ENCODE measurements at regions not wholly inside any gene's neighbourhood (a gene's known extent, or its start where the extent isn't known, plus 50 kb on each side); places are given as distances from the start of the nearest gene placed in this dataset.

DNA sequence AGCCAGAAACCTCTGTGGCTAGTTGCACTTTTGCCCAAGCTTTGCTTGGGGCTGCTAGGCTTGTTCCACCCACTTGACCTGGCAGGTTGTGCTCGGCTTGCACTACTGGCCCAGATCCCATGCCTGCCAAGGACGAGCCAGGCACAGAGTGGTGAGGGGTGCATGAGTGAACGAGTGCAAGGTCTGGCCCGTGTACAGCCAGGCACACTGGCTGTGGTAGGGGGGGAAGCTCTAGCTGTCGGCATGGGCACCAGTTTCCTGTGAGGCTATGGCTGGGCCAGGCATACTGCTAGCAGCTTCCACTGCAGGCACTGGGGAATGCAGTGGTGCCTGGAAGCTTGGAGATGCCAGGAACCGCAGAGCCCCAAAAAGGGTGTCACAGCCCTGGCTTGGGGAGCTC lies 210.4 kb downstream of the AKAIN1 start:
- H3K27ac ChIP-seq (ENCODE audit: low read depth, low read length), result no peak overlapping the region
- H3K27me3 ChIP-seq (ENCODE audit: insufficient read depth, low read length, poor library complexity), result no peaks in the 10 kb centered on the region
- DNase-seq, result no peak
- WGBS (ENCODE audit: extremely low coverage, insufficient coverage, low lambda C conversion rate), result no CpG with 5 or more reads among the region's 6 CpGs
- no peak overlapping the region for H2BK5ac ChIP-seq (ENCODE audit: low read length)
- no peaks in the 10 kb centered on the region for H3K36me3 ChIP-seq (ENCODE audit: control insufficient read depth, insufficient read depth, low read length)
- no peak overlapping the region for H3K56ac ChIP-seq (ENCODE audit: low read length)
- no peak overlapping the region for H2AK5ac ChIP-seq (ENCODE audit: low read length)
- H2BK120ac ChIP-seq (ENCODE audit: low read depth, low read length), result no peak overlapping the region
- no peak overlapping the region for H3K9ac ChIP-seq (ENCODE audit: low read length)
- H3K4me2 ChIP-seq (ENCODE audit: low read length), result no peak overlapping the region
- H3K18ac ChIP-seq (ENCODE audit: low read length), result no peak overlapping the region
- no peaks in the 10 kb centered on the region for H3K4me1 ChIP-seq (ENCODE audit: control insufficient read depth, low read depth, low read length)
- no peaks in the 10 kb centered on the region for H3K79me2 ChIP-seq (ENCODE audit: control insufficient read depth, insufficient read depth, low read length)
- no peak overlapping the region for H3K23ac ChIP-seq (ENCODE audit: low read length)
- no peak overlapping the region for H2BK15ac ChIP-seq (replicated peaks; ENCODE audit: low read depth)
- H4K8ac ChIP-seq (ENCODE audit: low read depth, low read length), result no peak overlapping the region
- no peak overlapping the region for H3K4me3 ChIP-seq (ENCODE audit: low read length)
- H3K79me1 ChIP-seq (ENCODE audit: low read length), result no peaks in the 10 kb centered on the region
- no peak overlapping the region for H4K5ac ChIP-seq (ENCODE audit: low read length)
- H3K4ac ChIP-seq (ENCODE audit: low read depth, low read length), result no peak overlapping the region

DNA sequence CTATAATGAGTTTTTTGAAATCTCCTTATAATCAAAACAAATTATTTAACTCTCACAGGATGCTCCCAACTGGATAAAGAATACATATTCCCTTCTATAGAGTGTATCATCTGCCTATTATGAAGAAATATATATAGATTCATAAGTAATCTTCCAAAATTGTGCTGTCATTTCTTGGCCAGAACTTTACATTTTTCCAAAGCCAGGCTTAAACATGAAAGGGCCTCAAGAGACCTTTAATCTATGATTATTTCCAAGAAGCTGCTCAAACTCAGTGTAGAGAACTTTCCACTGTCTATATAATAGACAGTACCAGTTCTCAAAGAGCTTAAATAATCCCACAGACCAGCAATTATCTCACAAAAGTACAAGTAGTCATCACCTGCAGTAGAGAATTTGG lies 211.0 kb downstream of the AKAIN1 start:
- Histone ChIP-seq H3K18ac (ENCODE audit: low read length) (no peak overlapping the region), H3K79me1 (ENCODE audit: low read length) (no peaks in the 10 kb centered on the region), H2BK15ac (replicated peaks; ENCODE audit: low read depth) (no peak overlapping the region), H3K9ac (ENCODE audit: low read length) (no peak overlapping the region), H3K4me3 (ENCODE audit: low read length) (no peak overlapping the region), H3K56ac (ENCODE audit: low read length) (no peak overlapping the region), H3K27ac (ENCODE audit: low read depth, low read length) (no peak overlapping the region), H2BK120ac (ENCODE audit: low read depth, low read length) (no peak overlapping the region), H3K79me2 (ENCODE audit: control insufficient read depth, insufficient read depth, low read length) (no peaks in the 10 kb centered on the region), H3K36me3 (ENCODE audit: control insufficient read depth, insufficient read depth, low read length) (no peaks in the 10 kb centered on the region), H3K4ac (ENCODE audit: low read depth, low read length) (no peak overlapping the region), H2AK5ac (ENCODE audit: low read length) (no peak overlapping the region), H3K27me3 (ENCODE audit: insufficient read depth, low read length, poor library complexity) (no peaks in the 10 kb centered on the region), H3K4me1 (ENCODE audit: control insufficient read depth, low read depth, low read length) (no peaks in the 10 kb centered on the region), H3K4me2 (ENCODE audit: low read length) (no peak overlapping the region), H4K5ac (ENCODE audit: low read length) (no peak overlapping the region), H4K8ac (ENCODE audit: low read depth, low read length) (no peak overlapping the region), H3K23ac (ENCODE audit: low read length) (no peak overlapping the region), H2BK5ac (ENCODE audit: low read length) (no peak overlapping the region)
- no peak for DNase-seq

GRCh38 chr18:4961121-4961909 lies 235.7 kb downstream of the AKAIN1 start:
- Histone ChIP-seq H3K4me1 (ENCODE audit: control insufficient read depth, low read depth, low read length) (no peaks in the 10 kb centered on the region), H2AK5ac (ENCODE audit: low read length) (no peak overlapping the region), H4K8ac (ENCODE audit: low read depth, low read length) (no peak overlapping the region), H3K18ac (ENCODE audit: low read length) (no peak overlapping the region), H3K27ac (ENCODE audit: low read depth, low read length) (no peak overlapping the region), H2BK120ac (ENCODE audit: low read depth, low read length) (no peak overlapping the region), H3K23ac (ENCODE audit: low read length) (no peak overlapping the region), H3K79me1 (ENCODE audit: low read length) (no peaks in the 10 kb centered on the region), H3K4me3 (ENCODE audit: low read length) (no peak overlapping the region), H4K5ac (ENCODE audit: low read length) (no peak overlapping the region), H2BK15ac (replicated peaks; ENCODE audit: low read depth) (no peak overlapping the region), H3K79me2 (ENCODE audit: control insufficient read depth, insufficient read depth, low read length) (no peaks in the 10 kb centered on the region), H3K4me2 (ENCODE audit: low read length) (no peak overlapping the region), H3K36me3 (ENCODE audit: control insufficient read depth, insufficient read depth, low read length) (no peaks in the 10 kb centered on the region), H3K56ac (ENCODE audit: low read length) (no peak overlapping the region), H3K9ac (ENCODE audit: low read length) (no peak overlapping the region), H3K27me3 (ENCODE audit: insufficient read depth, low read length, poor library complexity) (no peaks in the 10 kb centered on the region), H2BK5ac (ENCODE audit: low read length) (no peak overlapping the region), H3K4ac (ENCODE audit: low read depth, low read length) (no peak overlapping the region)
- no peak for DNase-seq
- WGBS (ENCODE audit: extremely low coverage, insufficient coverage, low lambda C conversion rate), result no CpG with 5 or more reads among the region's 4 CpGs

- no peak overlapping the region for H3K18ac ChIP-seq (ENCODE audit: low read length)
- H3K4me3 ChIP-seq (ENCODE audit: low read length), result no peak overlapping the region
- no peak for DNase-seq
- no peak overlapping the region for H2AK5ac ChIP-seq (ENCODE audit: low read length)
- no peak overlapping the region for H4K5ac ChIP-seq (ENCODE audit: low read length)
- H3K56ac ChIP-seq (ENCODE audit: low read length), result no peak overlapping the region
- no peaks in the 10 kb centered on the region for H3K79me1 ChIP-seq (ENCODE audit: low read length)
- no peak overlapping the region for H3K23ac ChIP-seq (ENCODE audit: low read length)
- no peak overlapping the region for H2BK120ac ChIP-seq (ENCODE audit: low read depth, low read length)
- no peaks in the 10 kb centered on the region for H3K36me3 ChIP-seq (ENCODE audit: control insufficient read depth, insufficient read depth, low read length)
- no peaks in the 10 kb centered on the region for H3K4me1 ChIP-seq (ENCODE audit: control insufficient read depth, low read depth, low read length)
- no peak overlapping the region for H3K9ac ChIP-seq (ENCODE audit: low read length)
- no peak overlapping the region for H2BK5ac ChIP-seq (ENCODE audit: low read length)
- no peak overlapping the region for H3K4ac ChIP-seq (ENCODE audit: low read depth, low read length)
- H2BK15ac ChIP-seq (replicated peaks; ENCODE audit: low read depth), result no peak overlapping the region
- no peaks in the 10 kb centered on the region for H3K79me2 ChIP-seq (ENCODE audit: control insufficient read depth, insufficient read depth, low read length)
- no peaks in the 10 kb centered on the region for H3K27me3 ChIP-seq (ENCODE audit: insufficient read depth, low read length, poor library complexity)
- WGBS (ENCODE audit: extremely low coverage, insufficient coverage, low lambda C conversion rate), result no CpG with 5 or more reads among the region's 5 CpGs
- H4K8ac ChIP-seq (ENCODE audit: low read depth, low read length), result no peak overlapping the region
- H3K4me2 ChIP-seq (ENCODE audit: low read length), result no peak overlapping the region
- no peak overlapping the region for H3K27ac ChIP-seq (ENCODE audit: low read depth, low read length)
These were observed 236.5 kb downstream of the AKAIN1 start for GRCh38 chr18:4960578-4960977.

- Histone ChIP-seq H3K18ac (ENCODE audit: low read length) (no peak overlapping the region), H4K8ac (ENCODE audit: low read depth, low read length) (no peak overlapping the region), H2AK5ac (ENCODE audit: low read length) (no peak overlapping the region), H3K4me2 (ENCODE audit: low read length) (no peak overlapping the region), H3K4me1 (ENCODE audit: control insufficient read depth, low read depth, low read length) (no peaks in the 10 kb centered on the region), H4K5ac (ENCODE audit: low read length) (no peak overlapping the region), H3K36me3 (ENCODE audit: control insufficient read depth, insufficient read depth, low read length) (no peaks in the 10 kb centered on the region), H3K9ac (ENCODE audit: low read length) (no peak overlapping the region), H3K27ac (ENCODE audit: low read depth, low read length) (no peak overlapping the region), H3K27me3 (ENCODE audit: insufficient read depth, low read length, poor library complexity) (no peaks in the 10 kb centered on the region), H3K79me1 (ENCODE audit: low read length) (no peaks in the 10 kb centered on the region), H3K23ac (ENCODE audit: low read length) (no peak overlapping the region), H2BK15ac (replicated peaks; ENCODE audit: low read depth) (no peak overlapping the region), H3K4me3 (ENCODE audit: low read length) (no peak overlapping the region), H2BK120ac (ENCODE audit: low read depth, low read length) (no peak overlapping the region), H3K79me2 (ENCODE audit: control insufficient read depth, insufficient read depth, low read length) (no peaks in the 10 kb centered on the region), H2BK5ac (ENCODE audit: low read length) (no peak overlapping the region), H3K56ac (ENCODE audit: low read length) (no peak overlapping the region), H3K4ac (ENCODE audit: low read depth, low read length) (no peak overlapping the region)
- WGBS (ENCODE audit: extremely low coverage, insufficient coverage, low lambda C conversion rate), result no CpG with 5 or more reads among the region's 1 CpG
- DNase-seq, result no peak
These were observed 265.8 kb downstream of the AKAIN1 start for GRCh38 chr18:4931209-4931608.

GRCh38 chr18:4921548-4921947 lies 275.5 kb downstream of the AKAIN1 start:
- Histone ChIP-seq H3K4ac (ENCODE audit: low read depth, low read length) (no peak overlapping the region), H3K79me1 (ENCODE audit: low read length) (no peaks in the 10 kb centered on the region), H3K9ac (ENCODE audit: low read length) (no peak overlapping the region), H3K4me1 (ENCODE audit: control insufficient read depth, low read depth, low read length) (no peaks in the 10 kb centered on the region), H3K23ac (ENCODE audit: low read length) (no peak overlapping the region), H2AK5ac (ENCODE audit: low read length) (no peak overlapping the region), H3K4me3 (ENCODE audit: low read length) (no peak overlapping the region), H3K27ac (ENCODE audit: low read depth, low read length) (no peak overlapping the region), H3K36me3 (ENCODE audit: control insufficient read depth, insufficient read depth, low read length) (no peaks in the 10 kb centered on the region), H4K8ac (ENCODE audit: low read depth, low read length) (no peak overlapping the region), H3K4me2 (ENCODE audit: low read length) (no peak overlapping the region), H2BK5ac (ENCODE audit: low read length) (no peak overlapping the region), H3K27me3 (ENCODE audit: insufficient read depth, low read length, poor library complexity) (no peaks in the 10 kb centered on the region), H4K5ac (ENCODE audit: low read length) (no peak overlapping the region), H2BK120ac (ENCODE audit: low read depth, low read length) (no peak overlapping the region), H3K79me2 (ENCODE audit: control insufficient read depth, insufficient read depth, low read length) (no peaks in the 10 kb centered on the region), H3K56ac (ENCODE audit: low read length) (no peak overlapping the region), H3K18ac (ENCODE audit: low read length) (no peak overlapping the region), H2BK15ac (replicated peaks; ENCODE audit: low read depth) (no peak overlapping the region)
- DNase-seq, result no peak
